Stomach (tissue), 8 donors: ENCODE measurements at regions not wholly inside any gene's neighbourhood (a gene's known extent, or its start where the extent isn't known, plus 50 kb on each side); places are given as distances from the start of the nearest gene placed in this dataset.

Experiments used
- DNase-seq, 2 donors: peaks; one replicate each; pipeline versions ENCODE4 v3.0.0 to v3.0.0-alpha.2; 2013 to 2019
- H3K27ac ChIP-seq, 5 donors: fragments of 200-600 bp in 4 of 5; sonication (generic) in 4 of 5; one replicate each; pipeline ENCODE4 v1.5.1; 2013 to 2019; ENCODE audit warnings: mild to moderate bottlenecking in 1 of 5, moderate library complexity in 1 of 5
- H3K27me3 ChIP-seq, 3 donors: fragments of 200-600 bp; sonication (generic); one replicate each; pipeline ENCODE4 v1.5.1; 2017 to 2019; ENCODE audit warnings: mixed run types in 1 of 3
- H3K36me3 ChIP-seq, 4 donors: fragments of 200-600 bp; sonication (generic); 1 replicate in 3 of 4; 2 replicates in 1 of 4; pipeline ENCODE4 v1.5.1; 2016 to 2019
- H3K4me1 ChIP-seq, 4 donors: fragments of 200-600 bp; sonication (generic); one replicate each; pipeline ENCODE4 v1.5.1; 2016 to 2019
- H3K4me3 ChIP-seq, 4 donors: fragments of 200-600 bp; sonication (generic) in 3 of 4; one replicate each; pipeline ENCODE4 v1.5.1; 2016 to 2019; ENCODE audit warnings: mild to moderate bottlenecking in 1 of 4
- H3K9me3 ChIP-seq, 4 donors: fragments of 200-600 bp; sonication (generic); one replicate each; pipeline ENCODE4 v1.5.1; 2016 to 2019
- EP300 ChIP-seq: sonication (generic); formaldehyde crosslinking; IDR thresholded peaks from one replicate; pipeline ENCODE4 v1.6.1; 2017; ENCODE audit warnings: antibody characterized with exemption
- POLR2A ChIP-seq, 4 donors: fragments of 450-650 bp; IDR thresholded peaks; one replicate each; pipeline ENCODE4 v1.6.1; 2016; ENCODE audit warnings: antibody characterized with exemption in 4 of 4, control low read depth in 2 of 4, mild to moderate bottlenecking in 1 of 4, moderate library complexity in 1 of 4
- POLR2AphosphoS5 ChIP-seq, 3 donors: sonication (generic); formaldehyde crosslinking; IDR thresholded peaks; one replicate each; pipeline ENCODE4 v1.6.1; 2016; ENCODE audit warnings: antibody characterized with exemption in 3 of 3
- WGBS, 5 donors: extraction: QIAGEN DNeasy Blood & Tissue Kit in 3 of 5; methylation state at CpG; one replicate each; pipeline versions ENCODE4 v1.1.5 to v1.1.7; 2013 to 2018; 5-methylcytosine and 5-hydroxymethylcytosine counted together
- intact Hi-C: fragments of 100-400 bp; cut with DNase I; formaldehyde crosslinking; loops from one replicate; pipeline ENCODE4 v1.15.1; 2023; ENCODE audit warnings: low total_unique reads
- TF ChIP-seq, protein P1 (sequence below), 7 experiments: fragments of 450-650 bp in 4 of 7; fragments of 200-600 bp in 3 of 7; sonication (generic) in 3 of 7; IDR thresholded peaks; one replicate each; pipeline ENCODE4 v1.5.1; 2016 to 2019; ENCODE audit warnings: antibody characterized with exemption in 7 of 7, control low read depth in 2 of 7, mild to moderate bottlenecking in 1 of 7
- donor health status: healthy with polysubstance abuse.
- donor health status: Bipolar disorder and iron deficiency.
- donor health status: healthy.

DNA sequence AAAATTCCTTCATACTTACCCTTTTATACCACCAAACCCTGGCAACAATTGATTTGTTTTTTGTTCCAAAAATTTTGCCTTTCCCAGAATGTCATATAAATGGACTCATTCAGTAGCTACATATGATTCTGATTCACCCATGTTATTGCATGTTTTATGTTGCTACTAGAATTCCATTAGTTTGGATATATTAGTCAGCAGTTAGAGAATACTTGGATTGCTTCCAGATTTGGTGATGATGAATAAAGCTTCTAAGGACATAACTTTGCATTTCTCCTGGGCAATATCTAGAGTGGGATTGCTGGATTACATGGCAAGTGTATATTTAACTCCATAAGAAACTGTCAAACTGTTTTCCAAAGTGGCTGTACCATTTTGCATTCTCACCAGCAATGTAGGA, 806.9 kb downstream of the DNAJB9 start:
- H3K27ac ChIP-seq = no peak overlapping the region
- no peak for DNase-seq
- TF ChIP-seq POLR2A (IDR thresholded peaks at IDR 0.05) (no peak), POLR2AphosphoS5 (IDR thresholded peaks at IDR 0.05) (no peak), EP300 (no peak)
- TF ChIP-seq, protein P1, sequence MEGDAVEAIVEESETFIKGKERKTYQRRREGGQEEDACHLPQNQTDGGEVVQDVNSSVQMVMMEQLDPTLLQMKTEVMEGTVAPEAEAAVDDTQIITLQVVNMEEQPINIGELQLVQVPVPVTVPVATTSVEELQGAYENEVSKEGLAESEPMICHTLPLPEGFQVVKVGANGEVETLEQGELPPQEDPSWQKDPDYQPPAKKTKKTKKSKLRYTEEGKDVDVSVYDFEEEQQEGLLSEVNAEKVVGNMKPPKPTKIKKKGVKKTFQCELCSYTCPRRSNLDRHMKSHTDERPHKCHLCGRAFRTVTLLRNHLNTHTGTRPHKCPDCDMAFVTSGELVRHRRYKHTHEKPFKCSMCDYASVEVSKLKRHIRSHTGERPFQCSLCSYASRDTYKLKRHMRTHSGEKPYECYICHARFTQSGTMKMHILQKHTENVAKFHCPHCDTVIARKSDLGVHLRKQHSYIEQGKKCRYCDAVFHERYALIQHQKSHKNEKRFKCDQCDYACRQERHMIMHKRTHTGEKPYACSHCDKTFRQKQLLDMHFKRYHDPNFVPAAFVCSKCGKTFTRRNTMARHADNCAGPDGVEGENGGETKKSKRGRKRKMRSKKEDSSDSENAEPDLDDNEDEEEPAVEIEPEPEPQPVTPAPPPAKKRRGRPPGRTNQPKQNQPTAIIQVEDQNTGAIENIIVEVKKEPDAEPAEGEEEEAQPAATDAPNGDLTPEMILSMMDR (IDR thresholded peaks at IDR 0.05) = no peak
- intact Hi-C loops = no loop called here
- H3K4me1 ChIP-seq = peaks cover 0 to 28% (median 0%) of the 10 kb centered on the region in 4 donors
- H3K4me3 ChIP-seq = no peak overlapping the region
- no peaks in the 10 kb centered on the region for H3K9me3 ChIP-seq
- no peaks in the 10 kb centered on the region for H3K36me3 ChIP-seq
- H3K27me3 ChIP-seq = no peaks in the 10 kb centered on the region

GRCh38 chr7:109377076-109377884, 807.6 kb downstream of the DNAJB9 start:
- no peaks in the 10 kb centered on the region for H3K36me3 ChIP-seq
- H3K9me3 ChIP-seq = no peaks in the 10 kb centered on the region
- H3K4me3 ChIP-seq = no peak overlapping the region
- intact Hi-C loops = no loop called here
- H3K27ac ChIP-seq = no peak overlapping the region
- DNase-seq = no peak
- TF ChIP-seq EP300 = no peak
- H3K4me1 ChIP-seq = peaks cover 0 to 28% (median 0%) of the 10 kb centered on the region in 4 donors
- H3K27me3 ChIP-seq = no peaks in the 10 kb centered on the region
- 56 to 72% (median 63%) methylated on average over 3 of the region's 3 CpGs for WGBS, 5 donors

DNA sequence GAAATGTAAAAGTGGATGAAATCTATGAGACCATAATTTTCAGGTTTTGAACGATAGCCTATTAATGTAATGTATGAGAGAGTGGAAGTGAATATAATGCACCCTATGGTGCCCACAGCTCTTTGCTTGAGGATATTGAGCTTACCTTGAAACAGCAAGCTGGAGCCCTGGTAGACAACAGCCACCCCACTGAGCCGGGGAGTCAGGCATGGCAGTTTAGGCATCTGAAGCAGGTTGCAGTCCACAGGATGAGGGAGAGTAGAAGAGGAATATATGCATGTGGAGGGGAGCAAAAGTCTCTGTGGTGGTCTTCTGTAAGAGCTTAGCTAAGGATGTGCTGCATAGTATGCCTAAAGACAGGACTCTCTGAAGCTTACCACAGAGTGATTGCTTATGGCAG, 817.3 kb downstream of the DNAJB9 start:
- 91 to 100% (median 96%) methylated on average over 2 of the region's 2 CpGs for WGBS, 5 donors
- no peak overlapping the region for H3K27ac ChIP-seq
- no peaks in the 10 kb centered on the region for H3K36me3 ChIP-seq
- no peaks in the 10 kb centered on the region for H3K27me3 ChIP-seq
- H3K4me3 ChIP-seq = no peak overlapping the region
- no peak for DNase-seq
- intact Hi-C loops = no loop called here
- no peaks in the 10 kb centered on the region for H3K9me3 ChIP-seq
- TF ChIP-seq POLR2AphosphoS5 (IDR thresholded peaks at IDR 0.05) (no peak), EP300 (no peak), POLR2A (IDR thresholded peaks at IDR 0.05) (no peak)
- TF ChIP-seq, protein P1 (IDR thresholded peaks at IDR 0.05) = no peak
- no peaks in the 10 kb centered on the region for H3K4me1 ChIP-seq

GRCh38 chr7:109387530-109387929, 817.9 kb downstream of the DNAJB9 start:
- DNase-seq = no peak
- H3K4me3 ChIP-seq = no peak overlapping the region
- no peaks in the 10 kb centered on the region for H3K36me3 ChIP-seq
- WGBS, 5 donors = 86 to 100% (median 93%) methylated on average over 1 of the region's 1 CpG
- no peaks in the 10 kb centered on the region for H3K27me3 ChIP-seq
- H3K27ac ChIP-seq = no peak overlapping the region
- H3K9me3 ChIP-seq = no peaks in the 10 kb centered on the region
- intact Hi-C loops = no loop called here
- no peaks in the 10 kb centered on the region for H3K4me1 ChIP-seq
- TF ChIP-seq, protein P1 (IDR thresholded peaks at IDR 0.05) = no peak
- TF ChIP-seq POLR2AphosphoS5 (IDR thresholded peaks at IDR 0.05) (no peak), POLR2A (IDR thresholded peaks at IDR 0.05) (no peak), EP300 (no peak)

DNA sequence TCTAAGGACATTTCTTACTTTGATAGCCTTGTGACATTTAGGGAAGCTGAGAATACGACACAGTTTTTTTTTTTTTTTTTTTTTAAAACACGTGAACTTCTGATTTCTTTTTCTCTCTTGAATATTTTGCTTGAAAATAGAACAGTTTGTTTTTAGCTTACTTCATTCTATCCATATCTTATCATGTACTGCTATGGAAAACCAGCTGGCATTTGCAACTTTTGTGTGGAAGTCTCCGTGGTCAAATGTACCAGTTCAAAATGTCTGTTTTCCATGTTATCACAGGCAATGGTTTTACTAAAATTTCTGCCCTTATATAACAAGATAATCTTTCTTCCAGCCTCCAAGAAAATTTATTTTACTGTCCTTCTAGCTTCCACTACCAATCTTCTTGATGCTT, 821.6 kb downstream of the DNAJB9 start:
- no peak for TF ChIP-seq EP300
- TF ChIP-seq, protein P1 (IDR thresholded peaks at IDR 0.05) = no peak
- Histone ChIP-seq H3K27me3 (no peaks in the 10 kb centered on the region), H3K9me3 (no peaks in the 10 kb centered on the region), H3K4me3 (no peak overlapping the region), H3K27ac (no peak overlapping the region), H3K36me3 (no peaks in the 10 kb centered on the region), H3K4me1 (no peaks in the 10 kb centered on the region)
- WGBS, 5 donors = 30 to 59% (median 36%) methylated on average over 3 of the region's 3 CpGs
- no peak for DNase-seq
- intact Hi-C loops = no loop called here
